H1 (cell line): ENCODE measurements at regions not wholly inside any gene's neighbourhood (a gene's known extent, or its start where the extent isn't known, plus 50 kb on each side); places are given as distances from the start of the nearest gene placed in this dataset.

ENCODE experiments used
- CTCF ChIA-PET: fragments of 300-600 bp; sonication (Branson Sonifier 250); formaldehyde crosslinking; loops from one replicate; lab custom pipeline; 2021; ENCODE audit not compliant: partially characterized antibody; lab: Charles Lee
- POLR2A ChIA-PET: fragments of 300-600 bp; sonication (Branson Sonifier 250); formaldehyde crosslinking; loops from one replicate; lab custom pipeline; 2021; ENCODE audit warnings: inconsistent platforms; ENCODE audit not compliant: partially characterized antibody; lab: Charles Lee
- DNase-seq, 2 experiments: peaks; one replicate each; pipeline versions ENCODE4 v3.0.0 to v3.0.0-alpha.2; 2010 to 2022; ENCODE audit warnings: low spot score in 2 of 2, low read depth in 1 of 2, mixed read lengths in 1 of 2
- FAIRE-seq: peaks from 2 replicates; lab custom pipeline; 2011; peaks lifted over from hg19 to GRCh38; lab: Jason Lieb, UNC
- H2AFZ ChIP-seq: 2 replicates; pipeline ENCODE4 v1.8.1; 2012; ENCODE audit warnings: low read length, inconsistent platforms
- H2AK5ac ChIP-seq: 2 replicates; pipeline ENCODE4 v1.6.1; 2013; ENCODE audit warnings: low read depth, low read length
- H2BK120ac ChIP-seq: replicated peaks from 2 replicates; pipeline ENCODE3; 2013; ENCODE audit warnings: low read depth, low read length, inconsistent platforms
- H2BK12ac ChIP-seq: 2 replicates; pipeline ENCODE4 v1.6.1; 2013; ENCODE audit warnings: low read depth, low read length
- H2BK15ac ChIP-seq: 2 replicates; pipeline ENCODE4 v1.6.1; 2013; ENCODE audit warnings: low read length
- H2BK20ac ChIP-seq: 2 replicates; pipeline ENCODE4 v1.6.1; 2013; ENCODE audit warnings: low read length
- H2BK5ac ChIP-seq: 2 replicates; pipeline ENCODE4 v1.6.1; 2013; ENCODE audit warnings: low read depth, low read length
- H3K14ac ChIP-seq: 2 replicates; pipeline ENCODE4 v1.6.1; 2013; ENCODE audit warnings: inconsistent platforms; ENCODE audit not compliant: insufficient read length
- H3K18ac ChIP-seq: 2 replicates; pipeline ENCODE4 v1.6.1; 2013; ENCODE audit warnings: low read length; ENCODE audit errors: extremely low read depth
- H3K23ac ChIP-seq: 2 replicates; pipeline ENCODE4 v1.6.1; 2013; ENCODE audit warnings: inconsistent platforms; ENCODE audit not compliant: insufficient read length
- H3K23me2 ChIP-seq: 2 replicates; pipeline ENCODE4 v1.6.1; 2013; ENCODE audit warnings: low read depth, low read length
- H3K27ac ChIP-seq: 2 replicates; pipeline ENCODE4 v1.6.1; 2011; ENCODE audit warnings: low read depth, low read length, inconsistent platforms
- H3K27me3 ChIP-seq, 4 experiments: replicated peaks in 1 of 4; 1 replicate in 1 of 4; 2 replicates in 3 of 4; pipeline versions ENCODE4 v1.6.1 to v1.8.1; 2011 to 2013; ENCODE audit warnings: low read length in 3 of 4, mild to moderate bottlenecking in 3 of 4, inconsistent platforms in 2 of 4, mixed read lengths in 2 of 4, moderate library complexity in 1 of 4; ENCODE audit not compliant: control insufficient read depth in 3 of 4, insufficient read depth in 3 of 4; ENCODE audit errors: extremely low read depth in 1 of 4
- H3K36me3 ChIP-seq, 4 experiments: 2 replicates each; pipeline versions ENCODE4 v1.6.1 to v1.8.1; 2011 to 2013; ENCODE audit warnings: mild to moderate bottlenecking in 4 of 4, low read length in 3 of 4, moderate library complexity in 2 of 4, control low read depth in 1 of 4, inconsistent platforms in 1 of 4; ENCODE audit not compliant: insufficient read depth in 4 of 4, control insufficient read depth in 2 of 4
- H3K4ac ChIP-seq: replicated peaks from 2 replicates; pipeline ENCODE3; 2013; ENCODE audit warnings: low read length, low read depth, mixed read lengths, inconsistent platforms; ENCODE audit not compliant: insufficient read length
- H3K4me1 ChIP-seq, 4 experiments: replicated peaks in 1 of 4; 1 replicate in 1 of 4; 2 replicates in 3 of 4; pipeline versions ENCODE4 v1.6.1 to v1.8.1; 2011 to 2013; ENCODE audit warnings: low read length in 3 of 4, inconsistent platforms in 2 of 4, mixed read lengths in 1 of 4; ENCODE audit not compliant: insufficient read depth in 4 of 4, control insufficient read depth in 3 of 4
- H3K4me2 ChIP-seq, 2 experiments: 2 replicates each; pipeline versions ENCODE4 v1.6.1 to v1.8.1; 2011 to 2013; ENCODE audit warnings: low read depth in 2 of 2, low read length in 2 of 2, control low read depth in 1 of 2, inconsistent platforms in 1 of 2, mild to moderate bottlenecking in 1 of 2; ENCODE audit not compliant: insufficient read depth in 1 of 2
- H3K4me3 ChIP-seq, 4 experiments: fragments of 200-600, 300-600 bp in 1 of 4; sonication (generic), shearing (Covaris generic), sonication (Bioruptor Twin) in 1 of 4; 2 replicates each; pipeline versions ENCODE4 v1.5.1 to v1.8.1; 2011 to 2016; ENCODE audit warnings: low read length in 4 of 4, low read depth in 3 of 4, control low read depth in 2 of 4, inconsistent platforms in 2 of 4, mild to moderate bottlenecking in 2 of 4, mixed read lengths in 1 of 4, moderate library complexity in 1 of 4; ENCODE audit not compliant: insufficient read depth in 2 of 4; ENCODE audit errors: extremely low read depth in 1 of 4
- H3K56ac ChIP-seq: replicated peaks from 2 replicates; pipeline ENCODE3; 2013; ENCODE audit warnings: low read depth, mild to moderate bottlenecking, mixed read lengths, low read length, inconsistent platforms; ENCODE audit not compliant: insufficient read length
- H3K79me1 ChIP-seq: 2 replicates; pipeline ENCODE4 v1.6.1; 2013; ENCODE audit warnings: low read depth, low read length, control low read depth
- H3K79me2 ChIP-seq, 2 experiments: 2 replicates each; pipeline versions ENCODE4 v1.6.1 to v1.8.1; 2012 to 2013; ENCODE audit warnings: low read length in 2 of 2, mild to moderate bottlenecking in 2 of 2, inconsistent platforms in 1 of 2; ENCODE audit not compliant: insufficient read depth in 2 of 2, control insufficient read depth in 1 of 2
- H3K9ac ChIP-seq, 4 experiments: replicated peaks in 1 of 4; 1 replicate in 1 of 4; 2 replicates in 3 of 4; pipeline versions ENCODE4 v1.6.1 to v1.8.1; 2011 to 2013; ENCODE audit warnings: low read depth in 3 of 4, low read length in 3 of 4, control low read depth in 2 of 4, mild to moderate bottlenecking in 2 of 4, moderate library complexity in 2 of 4, inconsistent platforms in 1 of 4; ENCODE audit errors: extremely low read depth in 1 of 4
- H3K9me3 ChIP-seq, 2 experiments: 2 replicates each; pipeline versions ENCODE4 v1.6.1 to v1.8.1; 2012 to 2013; ENCODE audit warnings: mild to moderate bottlenecking in 2 of 2, moderate library complexity in 2 of 2, control low read depth in 1 of 2, inconsistent platforms in 1 of 2, low read depth in 1 of 2, low read length in 1 of 2, mixed read lengths in 1 of 2; ENCODE audit not compliant: insufficient read depth in 2 of 2
- H4K20me1 ChIP-seq, 2 experiments: replicated peaks in 1 of 2; 2 replicates each; pipeline versions ENCODE3 to v1.8.1; 2011 to 2013; ENCODE audit warnings: inconsistent platforms in 2 of 2, low read length in 2 of 2, mild to moderate bottlenecking in 1 of 2; ENCODE audit not compliant: insufficient read depth in 2 of 2, control insufficient read depth in 1 of 2
- H4K5ac ChIP-seq: 2 replicates; pipeline ENCODE4 v1.6.1; 2013; ENCODE audit warnings: low read length, low read depth, mixed read lengths, inconsistent platforms; ENCODE audit not compliant: insufficient read length
- H4K8ac ChIP-seq: 2 replicates; pipeline ENCODE4 v1.8.0; 2013; ENCODE audit warnings: mild to moderate bottlenecking, moderate library complexity, low read length, inconsistent platforms; ENCODE audit not compliant: insufficient read depth; ENCODE audit errors: extremely low read depth
- H4K91ac ChIP-seq: replicated peaks from 2 replicates; pipeline ENCODE3; 2013; ENCODE audit warnings: low read length, mixed read lengths, inconsistent platforms; ENCODE audit not compliant: insufficient read length
- HDAC6 ChIP-seq: IDR thresholded peaks from one replicate; pipeline ENCODE4 v1.7.1; 2012; ENCODE audit warnings: low read depth, mild to moderate bottlenecking, inconsistent platforms, low read length, moderate library complexity
- KDM4A ChIP-seq: IDR thresholded peaks from one replicate; pipeline ENCODE4 v1.7.1; 2012; ENCODE audit warnings: low read depth, mild to moderate bottlenecking, moderate library complexity, low read length, inconsistent platforms; ENCODE audit not compliant: severe bottlenecking
- KDM5A ChIP-seq: fragments of 200-600 bp; IDR thresholded peaks from 2 replicates; pipeline ENCODE4 v1.7.1; 2012; ENCODE audit warnings: mild to moderate bottlenecking, low read length, inconsistent platforms, mixed read lengths
- WGBS, 2 experiments: shearing (Covaris generic) in 1 of 2; methylation state at CpG; one replicate each; pipeline versions ENCODE4 v1.1.6 to v1.1.7; 2013 to 2015; ENCODE audit warnings: low lambda C conversion rate in 2 of 2, mixed read lengths in 2 of 2, inconsistent platforms in 1 of 2, low coverage in 1 of 2, missing lambda C conversion rate in 1 of 2; ENCODE audit not compliant: insufficient replicate concordance in 2 of 2, insufficient coverage in 1 of 2, insufficient read length in 1 of 2; ENCODE audit errors: extremely low coverage in 1 of 2, missing lambda C conversion rate in 1 of 2; 5-methylcytosine and 5-hydroxymethylcytosine counted together

DNA sequence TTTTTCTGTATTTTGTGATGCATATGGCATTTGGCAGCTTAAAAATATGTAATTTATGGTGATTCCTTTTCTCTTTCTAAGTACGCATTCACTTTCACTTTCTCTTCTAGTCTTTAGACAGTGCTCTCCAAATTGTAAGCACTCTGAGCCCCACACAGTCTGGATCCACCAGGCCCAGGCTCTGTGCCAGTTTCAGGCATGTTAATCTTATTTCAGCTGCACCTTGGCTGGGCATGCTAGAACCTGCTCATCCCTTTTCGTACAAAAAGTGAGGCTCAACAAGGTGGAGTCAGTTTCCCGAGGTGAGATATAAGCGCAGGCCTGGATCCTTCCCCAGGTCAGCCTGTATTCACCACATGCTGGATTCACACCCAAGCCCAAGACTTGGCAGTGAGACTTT is 203.9 kb downstream of the MTX2 start:
- DNase-seq (no peak), FAIRE-seq (no peak)
- Histone ChIP-seq H3K27ac (no peak overlapping the region), H2AFZ (no peak overlapping the region), H3K9me3 (no peaks in the 10 kb centered on the region), H3K4me1 (no peaks in the 10 kb centered on the region), H3K18ac (no peak overlapping the region), H2AK5ac (no peak overlapping the region), H4K20me1 (no peaks in the 10 kb centered on the region), H3K4me2 (no peak overlapping the region), H2BK120ac (no peak overlapping the region), H3K23ac (no peak overlapping the region), H3K79me2 (no peaks in the 10 kb centered on the region), H4K91ac (no peak overlapping the region), H3K23me2 (no peaks in the 10 kb centered on the region), H3K9ac (no peak overlapping the region), H3K4me3 (no peak overlapping the region), H3K36me3 (no peaks in the 10 kb centered on the region), H3K56ac (no peak overlapping the region), H4K5ac (no peak overlapping the region), H2BK15ac (no peak overlapping the region), H4K8ac (peak overlapping the region; percentile 63; the same call in 1 of the 2 replicates), H3K4ac (no peak overlapping the region), H2BK5ac (no peak overlapping the region), H3K14ac (no peak overlapping the region), H3K27me3 (no peaks in the 10 kb centered on the region; a peak in 1 of 7 replicates), H2BK20ac (no peak overlapping the region), H3K79me1 (no peaks in the 10 kb centered on the region), H2BK12ac (no peak overlapping the region)
- 85% methylated on average over 4 of the region's 4 CpGs; no CpG with 5 or more reads in 1 of the 2 experiments for whole genome bisulfite sequencing, 2 experiments
- CTCF ChIA-PET, result interaction anchor here (0.7 to 3.5 kb wide), 6 partner anchors 14 to 330 kb away, joined by 3 to 14 read pairs (median 5); no protein-coding TSS in a partner anchor
- POLR2A ChIA-PET, result interaction anchor here (1.0 kb wide), 1 partner anchor 17 kb away, joined by 4 read pairs; no protein-coding TSS in a partner anchor
- TF ChIP-seq KDM5A (no peak), HDAC6 (no peak), KDM4A (no peak)
